CD4-positive, alpha-beta T cell treated with Interleukin-15 for 1 hour (primary cell): ENCODE measurements at regions not wholly inside any gene's neighbourhood (a gene's known extent, or its start where the extent isn't known, plus 50 kb on each side); places are given as distances from the start of the nearest gene placed in this dataset.

Experiments
- DNase-seq: peaks from one replicate; pipeline ENCODE4 v3.0.0-alpha.2; 2020

DNA sequence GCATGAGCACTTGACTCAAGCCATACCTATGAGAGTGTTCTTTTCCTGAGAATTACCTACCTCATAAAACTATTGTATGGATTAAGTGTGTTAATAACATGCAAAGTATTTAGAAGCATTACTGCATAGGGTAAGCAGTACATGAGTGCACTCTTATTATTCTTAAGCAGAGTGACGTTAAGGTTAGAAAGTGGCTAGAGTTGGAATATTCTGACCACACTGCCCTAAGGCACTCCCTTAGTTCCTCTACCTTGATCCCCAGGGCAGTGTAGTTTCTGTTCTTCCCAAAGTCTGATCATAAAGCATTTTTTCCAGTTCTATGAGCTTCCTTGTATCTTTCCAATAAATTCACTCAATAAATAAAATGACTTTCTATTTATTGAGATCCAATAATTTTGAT, 189.2 kb downstream of the PCSK1 start:
- no peak for DNase-seq

DNA sequence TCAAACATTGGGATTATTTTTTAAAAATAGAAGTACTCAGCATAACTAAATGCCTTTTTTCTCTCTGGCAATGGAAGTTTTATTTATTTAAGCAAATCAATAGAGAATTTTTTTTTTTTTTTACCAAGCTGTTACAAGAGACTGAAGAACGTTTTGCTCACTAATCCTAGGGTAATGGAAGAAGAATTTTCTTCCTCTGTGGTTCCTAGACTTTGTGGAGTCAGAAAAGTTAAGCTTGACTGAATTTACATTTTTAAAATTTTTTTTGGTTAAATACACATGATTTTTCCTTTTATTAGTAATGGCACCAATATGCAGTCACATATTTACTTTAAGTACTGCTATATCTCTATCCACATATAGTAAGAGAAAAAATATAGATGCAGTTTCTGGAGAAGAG, 189.8 kb downstream of the PCSK1 start:
- no peak for DNase-seq

DNA sequence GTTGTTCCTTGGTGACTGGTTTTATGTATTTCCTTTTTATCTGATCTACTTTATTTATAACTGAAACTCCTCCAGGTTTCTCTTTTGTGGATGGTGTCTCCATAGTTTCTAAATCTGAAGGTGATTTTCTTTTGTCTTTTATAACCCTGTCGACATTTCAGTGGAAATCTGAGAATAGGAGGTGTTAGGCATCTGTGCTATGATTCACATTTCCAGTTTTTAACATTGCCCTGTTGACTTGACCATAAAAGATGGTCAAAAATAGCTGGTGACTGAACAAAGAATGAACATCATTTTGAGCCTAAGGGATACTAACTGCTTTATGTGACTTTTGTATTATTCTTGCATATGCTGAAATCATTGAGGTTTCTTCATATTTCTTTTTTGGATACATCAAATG, 190.5 kb downstream of the PCSK1 start:
- no peak for DNase-seq

DNA sequence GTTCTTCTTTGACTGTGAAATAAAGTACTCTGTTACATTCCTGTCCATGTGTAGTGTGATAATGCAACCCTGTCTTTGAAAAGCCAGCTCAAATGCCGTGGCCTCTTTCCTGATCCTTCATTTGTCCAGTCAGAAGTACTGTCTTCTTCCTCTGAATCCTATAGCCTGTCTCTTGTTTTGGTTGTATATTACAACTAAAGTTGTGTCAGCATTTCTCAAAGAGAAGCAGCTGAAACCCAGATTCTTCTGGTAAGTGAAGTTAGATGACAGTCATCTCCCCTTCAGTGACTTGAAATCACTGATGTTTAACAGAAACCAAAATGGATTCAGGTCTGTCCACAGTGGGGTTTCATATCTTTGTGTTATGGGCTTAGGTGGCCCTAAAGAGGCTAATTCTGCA, 196.2 kb downstream of the PCSK1 start:
- DNase-seq, result no peak

DNA sequence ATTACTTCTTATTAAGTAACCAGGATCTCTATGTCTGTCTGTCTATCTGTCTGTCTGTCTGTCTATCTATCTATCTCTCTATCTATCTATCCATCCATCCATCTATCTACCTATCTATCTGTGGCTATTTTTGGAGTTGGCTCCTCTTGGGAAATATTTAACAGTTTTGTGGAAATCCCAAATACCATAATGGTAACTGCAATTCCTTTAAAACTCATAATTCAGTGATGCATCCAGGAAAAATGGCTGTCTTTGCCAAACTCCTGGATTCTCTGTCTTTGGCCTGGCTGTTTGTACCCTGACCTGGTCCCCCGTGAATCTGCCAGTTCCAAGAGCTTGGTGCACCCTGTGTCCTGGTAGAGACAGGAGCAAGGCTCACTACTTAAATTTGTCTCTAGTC, 197.0 kb downstream of the PCSK1 start:
- no peak for DNase-seq

DNA sequence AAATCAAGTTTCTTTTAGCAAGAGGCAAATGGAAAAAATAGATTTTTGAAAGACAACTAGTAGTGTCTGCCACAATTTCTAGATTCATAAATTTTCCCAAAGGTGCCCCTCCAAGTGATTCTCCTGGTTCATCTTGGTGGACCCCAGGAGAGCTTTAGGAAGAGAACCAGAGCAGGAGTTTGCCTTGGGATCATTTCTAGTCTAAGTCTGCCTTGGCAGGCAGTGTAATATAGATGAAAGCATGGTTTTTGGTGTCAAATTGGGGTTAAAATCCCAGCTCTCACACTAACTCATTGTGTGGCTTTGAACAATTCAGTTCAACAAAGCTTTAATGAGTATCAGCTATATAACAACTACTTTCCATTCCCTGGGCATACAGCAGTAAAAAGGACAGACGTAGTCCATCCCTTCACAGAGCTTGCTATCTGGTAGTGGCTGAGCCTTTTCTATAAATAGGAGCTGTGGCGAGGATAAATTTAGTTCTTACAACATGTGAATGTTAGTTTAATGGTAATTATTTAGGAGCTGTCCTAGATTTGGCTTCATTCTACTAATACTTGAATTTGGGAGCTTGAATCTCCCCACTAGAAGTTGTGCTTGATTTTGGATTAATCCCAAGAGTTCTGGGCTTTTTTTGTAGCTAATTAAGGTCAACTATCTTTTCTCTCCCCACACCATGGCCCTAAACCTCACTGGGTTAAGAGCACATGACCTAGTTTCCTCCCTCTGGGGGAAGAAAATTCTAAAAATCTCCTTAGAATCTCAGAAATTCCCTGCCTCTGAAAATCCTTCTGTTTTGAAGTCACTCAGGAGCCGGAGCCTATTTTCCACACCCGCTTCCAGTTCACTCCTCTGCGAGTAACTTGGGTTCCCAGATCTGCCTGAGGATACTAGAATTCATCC, 197.8 kb downstream of the PCSK1 start:
- DNase-seq, result no peak

DNA sequence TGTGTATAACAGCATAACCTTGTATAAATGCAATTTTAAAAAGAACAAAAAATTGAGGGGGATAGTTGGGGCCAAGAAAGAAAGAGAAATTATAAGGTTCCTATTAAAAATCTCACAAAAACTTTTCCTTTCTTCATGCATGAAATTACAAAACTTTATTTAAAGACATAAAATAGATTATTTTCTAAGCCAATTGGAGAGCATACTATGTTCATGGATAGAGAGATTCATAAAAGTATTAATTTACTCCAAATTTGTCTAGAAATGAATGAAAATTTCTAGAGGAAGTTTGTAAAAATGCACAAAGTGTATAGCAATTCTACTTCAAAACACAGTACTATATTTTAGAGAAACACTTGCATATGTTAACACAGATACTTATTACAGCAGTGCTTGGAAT, 200.4 kb downstream of the PCSK1 start:
- no peak for DNase-seq

DNA sequence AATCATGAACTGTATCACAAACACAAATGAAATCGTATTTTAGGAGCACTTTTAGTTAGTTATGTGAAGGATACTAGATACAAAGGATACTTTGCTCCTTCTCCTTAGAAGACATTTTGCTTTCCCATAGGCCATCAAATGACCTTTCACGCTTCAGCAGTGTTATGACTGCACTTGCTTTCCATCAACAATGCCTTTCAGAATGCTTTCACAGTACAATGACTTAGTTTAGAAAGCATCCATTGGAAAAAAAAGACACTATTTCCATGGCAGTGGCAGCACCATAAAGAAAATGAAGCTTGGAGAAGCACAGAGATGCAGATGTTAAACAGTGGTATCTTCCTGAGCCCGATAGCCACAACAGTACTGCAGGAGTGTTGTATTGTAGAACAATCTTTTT, 203.9 kb downstream of the PCSK1 start:
- no peak for DNase-seq

DNA sequence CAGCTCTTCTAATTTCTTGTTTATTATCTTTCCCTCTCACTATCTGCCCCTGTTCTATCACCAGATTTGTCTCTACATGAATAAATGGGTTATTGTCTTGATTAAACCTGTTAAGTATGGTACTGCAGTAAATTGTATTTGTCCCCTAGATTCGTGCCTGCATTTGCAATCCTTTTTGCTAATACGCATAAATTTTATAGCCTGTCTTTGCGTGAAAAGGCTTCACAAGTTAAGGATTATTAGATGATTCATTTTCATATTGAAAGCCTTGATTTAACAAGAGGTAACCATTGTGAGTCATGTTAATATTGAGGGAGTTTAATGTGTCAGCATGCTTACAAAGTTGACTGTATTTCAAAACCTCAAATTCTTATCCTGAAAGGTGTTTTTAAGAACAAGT, 204.6 kb downstream of the PCSK1 start:
- DNase-seq, result no peak

DNA sequence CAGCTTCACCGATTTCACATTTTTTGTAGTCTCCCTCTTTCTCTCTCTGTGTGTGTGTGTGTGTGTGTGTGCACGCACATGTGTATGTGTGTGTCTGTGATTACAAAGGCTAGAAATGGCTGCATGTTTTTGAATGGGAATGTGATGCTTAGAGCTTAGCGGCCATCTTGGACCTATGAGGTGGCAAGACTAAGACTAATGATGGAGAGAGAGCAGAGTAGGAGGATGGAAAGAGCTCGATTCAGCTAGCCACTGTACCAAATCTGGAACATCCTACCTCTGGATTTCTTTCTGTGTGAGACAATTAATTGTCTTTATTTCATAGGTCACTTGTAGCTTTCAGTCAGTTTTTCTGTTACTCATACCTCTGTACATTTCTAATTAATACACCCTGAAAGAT, 205.1 kb downstream of the PCSK1 start:
- no peak for DNase-seq

DNA sequence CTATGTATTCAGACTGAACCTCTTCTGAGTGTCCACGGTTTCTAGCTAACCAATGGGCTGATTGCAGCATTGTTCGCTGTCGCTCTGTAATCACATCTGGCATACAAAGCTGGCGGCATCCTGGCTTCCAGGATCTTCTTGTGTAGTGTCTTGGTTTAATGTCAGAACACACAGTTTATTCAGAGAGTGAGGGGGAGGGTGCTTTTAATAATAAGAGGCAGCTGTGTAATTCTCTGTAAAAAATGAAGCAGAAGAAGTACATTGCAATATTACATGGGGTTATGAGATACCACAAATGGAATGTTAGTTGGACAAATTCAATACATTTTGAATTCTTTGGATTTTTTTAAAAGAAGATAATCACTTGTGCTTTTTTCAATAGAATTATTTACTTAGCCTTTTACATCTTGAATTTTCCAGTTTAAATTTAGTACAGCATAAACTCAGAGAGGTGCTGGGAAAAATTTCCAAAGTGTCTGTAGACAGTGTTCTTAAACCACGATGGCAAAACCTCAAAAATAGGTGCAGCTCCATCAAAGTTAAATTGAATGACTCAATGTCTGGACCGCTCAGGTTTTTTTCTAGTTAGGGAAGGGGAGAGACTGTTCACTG, 206.0 kb downstream of the PCSK1 start:
- no peak for DNase-seq

DNA sequence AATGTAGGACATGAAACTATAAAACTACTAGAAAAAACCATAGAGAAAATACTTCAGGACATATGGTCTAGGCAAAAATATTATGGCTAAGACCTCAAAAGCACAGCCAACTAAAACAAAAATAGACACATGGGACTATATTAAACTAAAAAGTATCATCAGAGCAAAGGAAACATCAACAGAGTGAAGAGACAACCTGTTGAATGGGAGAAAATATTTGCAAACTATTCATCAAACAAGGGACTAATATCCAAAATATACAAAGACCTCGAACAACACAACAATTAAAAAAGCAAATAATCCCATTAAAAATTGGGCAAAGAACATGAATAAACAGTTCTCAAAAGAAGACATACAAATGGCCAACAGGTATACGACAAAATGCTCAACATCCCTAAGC, 210.9 kb downstream of the PCSK1 start:
- no peak for DNase-seq

DNA sequence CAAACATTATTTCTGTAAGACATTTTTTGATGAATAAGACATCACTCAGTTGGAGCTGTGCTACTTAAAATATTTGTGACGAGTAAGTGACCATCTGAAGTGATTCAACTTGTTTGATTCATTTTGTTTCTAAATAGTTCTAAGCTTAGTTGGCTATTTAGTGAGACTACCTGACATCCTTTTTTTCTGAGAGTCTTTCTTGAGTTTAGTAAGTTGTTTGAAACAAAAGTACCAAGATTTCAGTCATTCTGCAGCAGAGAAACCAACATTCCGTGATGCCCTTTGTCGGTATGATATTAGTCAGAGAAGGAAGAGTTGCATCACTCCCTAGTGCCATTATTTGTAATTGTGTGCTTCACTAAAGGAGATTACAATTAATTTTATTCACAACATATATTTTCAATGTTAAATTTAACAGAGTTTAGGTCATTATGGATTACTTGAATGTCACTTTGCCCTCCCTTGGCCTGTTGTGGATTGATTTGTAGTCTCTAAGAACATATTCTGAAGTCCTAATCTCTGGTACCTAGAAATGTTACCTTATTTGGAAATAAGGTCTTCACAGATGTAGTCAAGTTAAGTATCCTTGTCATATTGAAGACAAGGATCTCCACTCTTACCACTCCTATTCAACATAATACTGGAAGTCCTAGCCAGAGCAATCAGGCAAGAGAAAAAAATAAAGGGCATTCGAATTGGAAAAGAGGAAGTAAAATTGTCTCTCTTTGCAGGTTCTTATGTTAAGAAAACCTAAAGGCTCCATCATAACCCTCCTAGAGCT, 212.2 kb downstream of the PCSK1 start:
- DNase-seq, result no peak

DNA sequence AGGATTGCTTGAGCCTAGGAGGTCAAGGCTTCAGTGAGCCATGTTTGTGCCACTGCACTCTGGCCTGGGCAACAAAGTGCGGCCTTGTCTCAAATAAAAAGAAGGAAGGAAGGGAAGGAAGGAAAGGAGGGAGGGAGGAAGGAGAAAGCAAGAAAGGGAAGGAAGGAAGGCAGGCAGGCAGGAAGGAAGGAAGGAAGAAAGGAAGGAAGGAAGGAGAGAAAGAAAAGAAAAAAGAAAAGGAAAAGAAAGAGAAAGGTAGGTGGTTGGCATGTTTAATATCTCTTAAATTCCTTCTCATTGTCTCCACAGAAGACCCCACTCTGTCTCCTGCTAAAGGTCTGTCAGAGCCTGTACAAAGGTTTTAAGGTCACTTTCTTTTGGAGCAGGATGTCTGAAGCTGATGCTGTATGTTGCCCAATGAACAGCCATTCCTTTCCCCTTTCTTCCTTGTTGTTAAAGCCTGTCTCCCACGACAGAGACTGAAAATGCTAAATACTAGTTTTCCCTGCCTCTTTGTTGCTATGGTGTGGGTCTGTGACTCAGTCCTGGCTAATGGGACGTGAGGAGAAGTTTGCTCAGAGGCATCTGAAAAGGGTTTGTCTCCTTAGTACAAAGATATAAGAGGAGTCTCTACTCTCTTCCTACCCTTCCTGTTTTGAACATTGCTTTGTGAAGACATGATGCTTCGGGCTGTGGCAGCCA, 213.3 kb downstream of the PCSK1 start:
- no peak for DNase-seq

DNA sequence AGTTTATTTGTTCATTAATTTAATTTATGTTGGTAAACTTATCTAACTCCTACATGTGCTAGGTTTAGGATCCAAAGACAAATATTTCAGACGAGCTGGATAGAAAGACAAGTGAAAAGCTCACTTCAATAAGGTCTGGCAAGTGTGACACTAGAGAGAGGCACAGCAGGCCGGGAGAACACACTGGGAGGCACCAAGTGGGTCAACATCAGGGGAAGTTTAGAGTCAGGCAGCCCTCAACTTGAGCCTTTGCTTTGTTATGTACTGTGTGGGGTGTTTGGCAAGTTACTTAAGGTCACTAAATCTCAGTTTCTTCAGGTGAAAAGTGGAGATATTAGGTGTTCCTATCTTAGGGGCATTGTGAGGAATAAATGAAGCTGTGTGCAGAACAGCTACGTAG, 214.4 kb downstream of the PCSK1 start:
- no peak for DNase-seq

DNA sequence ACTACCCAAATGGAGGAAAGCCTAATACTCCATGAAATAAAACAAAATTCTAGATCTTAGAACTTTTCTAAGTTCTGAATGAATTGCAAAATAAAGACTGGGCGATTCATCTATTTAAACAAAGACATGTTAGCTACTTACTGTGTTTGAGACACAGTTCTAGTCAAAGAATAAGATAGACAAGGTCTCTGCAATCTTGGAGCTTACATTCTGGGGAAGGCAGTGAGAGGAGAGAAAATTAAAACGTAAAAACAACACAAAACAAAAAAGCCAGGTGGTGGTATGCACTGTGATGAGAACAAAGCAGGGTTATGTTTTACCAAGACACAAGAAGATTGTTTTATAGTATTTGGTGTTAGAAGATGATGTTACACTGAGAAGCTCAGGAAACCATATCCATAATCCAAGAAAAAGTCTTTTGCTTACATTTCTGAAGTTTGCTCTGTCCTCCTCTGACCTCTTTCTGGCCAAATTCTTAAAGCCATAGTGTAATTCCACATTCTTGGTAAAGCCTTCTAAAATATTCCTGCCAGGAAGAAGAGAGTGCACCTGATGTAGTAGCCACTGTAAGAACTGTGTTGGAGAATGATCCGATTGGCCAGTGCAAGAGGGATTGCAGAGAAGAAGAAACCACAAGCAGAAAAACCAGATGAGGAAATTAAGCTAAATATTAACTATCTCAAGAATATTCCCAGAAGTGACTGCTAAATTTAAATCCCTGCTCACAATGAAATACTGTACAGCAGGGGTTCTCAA, 218.4 kb downstream of the PCSK1 start:
- DNase-seq, result no peak

DNA sequence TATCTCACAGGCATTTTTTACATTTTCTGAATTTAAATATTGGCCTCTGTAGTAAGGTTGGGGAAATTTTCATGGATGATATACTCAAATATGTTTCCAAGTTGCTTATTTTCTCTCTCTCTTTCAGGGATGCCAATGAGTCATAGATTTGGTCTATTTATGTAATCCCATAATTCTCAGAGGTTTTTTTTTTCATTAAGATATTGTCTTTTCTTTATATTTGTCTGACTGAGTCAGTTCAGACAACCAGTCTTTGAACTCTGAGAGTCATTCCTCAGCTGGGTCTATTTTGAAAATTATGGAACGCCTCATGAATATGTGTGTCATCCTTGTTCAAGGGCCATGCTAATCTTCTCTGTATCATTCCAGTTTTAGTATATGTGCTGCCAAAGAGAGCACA, 223.2 kb downstream of the PCSK1 start:
- DNase-seq, result no peak

DNA sequence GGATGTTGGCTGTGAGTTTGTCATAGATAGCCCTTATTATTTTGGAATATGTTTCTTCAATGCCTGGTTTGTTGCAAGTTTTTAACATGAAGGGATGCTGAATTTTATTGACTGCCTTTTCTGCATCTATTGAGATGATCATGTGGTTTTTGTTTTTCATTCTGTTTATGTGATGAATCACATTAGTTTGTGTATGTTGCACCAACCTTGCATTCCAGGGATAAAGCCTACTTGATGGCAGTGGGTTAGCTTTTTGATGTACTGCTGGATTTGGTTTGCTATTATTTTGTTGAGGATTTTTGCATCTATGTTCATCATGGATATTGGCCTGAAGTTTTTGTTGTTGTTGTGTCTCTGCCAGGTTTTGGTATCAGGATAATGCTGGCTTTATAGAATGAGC, 225.6 kb downstream of the PCSK1 start:
- no peak for DNase-seq

DNA sequence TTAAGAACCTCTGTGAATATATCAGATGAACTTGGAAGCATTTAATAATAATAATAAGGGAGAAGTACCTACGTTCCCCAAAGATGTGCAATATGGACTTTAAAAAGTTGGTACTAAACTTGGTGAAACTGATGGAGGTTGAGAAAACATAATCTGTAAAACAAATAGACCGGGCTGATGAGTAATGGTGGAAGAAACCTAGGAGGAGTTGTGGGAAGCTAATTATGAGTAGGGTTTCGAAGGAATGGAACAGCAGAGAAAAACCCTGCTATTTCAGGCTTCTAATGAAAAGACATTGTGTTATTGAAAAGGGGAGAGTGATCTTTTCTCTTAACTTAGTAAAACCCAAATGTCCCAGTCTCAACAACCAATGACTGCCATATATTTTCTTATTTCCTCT, 229.3 kb downstream of the PCSK1 start:
- no peak for DNase-seq

DNA sequence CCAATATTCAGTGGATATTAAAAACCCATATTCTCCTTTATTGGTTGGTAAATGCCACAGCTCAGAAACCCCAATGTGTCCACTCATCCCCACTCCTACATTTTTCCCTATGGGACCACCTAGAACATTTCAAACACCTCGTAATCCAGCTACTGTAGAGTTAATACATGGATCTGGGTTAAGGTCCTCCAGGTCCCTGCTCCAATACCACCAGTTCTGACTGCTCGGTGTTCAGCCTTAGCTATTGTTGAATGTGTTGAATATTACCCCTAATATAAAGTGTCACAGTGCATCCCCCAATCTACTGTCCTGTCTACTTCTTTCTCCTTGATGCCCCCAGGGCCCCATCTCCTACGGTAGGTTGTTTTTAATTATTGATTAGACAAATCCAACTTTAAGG, 231.5 kb downstream of the PCSK1 start:
- DNase-seq, result no peak

DNA sequence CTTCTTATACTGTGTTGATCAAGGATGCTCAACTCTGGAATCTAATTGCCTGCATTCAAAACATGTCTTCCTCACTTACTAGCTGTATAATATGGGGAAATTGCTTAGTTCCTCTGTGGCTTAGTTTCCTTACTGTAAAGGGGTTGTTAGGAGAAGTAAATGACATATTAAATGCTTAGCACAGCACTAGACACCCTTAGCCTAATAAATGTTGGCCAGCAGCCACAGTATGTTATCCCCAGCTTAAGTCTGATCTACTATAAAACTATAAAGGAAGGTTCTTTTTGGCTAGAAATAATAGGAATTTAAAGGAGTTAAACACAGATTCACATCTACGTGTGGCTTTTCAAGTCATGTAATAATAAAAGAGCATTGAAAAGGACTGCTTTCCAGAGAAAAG, 232.4 kb downstream of the PCSK1 start:
- DNase-seq, result no peak

DNA sequence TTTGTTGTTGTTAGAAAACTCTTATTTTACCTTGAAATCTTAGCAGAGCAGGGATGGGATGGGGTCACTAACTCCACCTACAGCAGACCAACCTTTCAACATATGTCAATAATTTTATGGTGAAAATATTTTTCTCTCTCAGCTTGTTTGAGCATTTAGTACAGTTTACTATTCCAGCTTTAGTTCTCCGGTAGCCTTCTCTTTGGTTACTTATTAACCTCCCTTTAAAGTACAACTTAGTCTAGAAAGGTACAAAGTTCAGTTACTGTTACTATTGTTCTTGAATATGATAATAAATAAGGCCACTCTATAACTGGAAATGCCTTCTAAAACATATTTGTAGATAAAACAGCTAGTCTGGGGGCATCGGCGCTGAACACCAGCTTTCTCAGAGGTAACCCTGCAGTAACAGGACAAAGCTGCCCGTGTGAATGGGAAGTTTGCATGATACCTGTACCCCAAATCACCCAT, 233.3 kb downstream of the PCSK1 start:
- no peak for DNase-seq
